Stimulated activated CD8-positive, alpha-beta memory T cell treated with anti-CD3 and anti-CD28 coated beads, Interleukin-15, amount 100 ng/mL, for 48 hours (primary cell): ENCODE measurements at regions not wholly inside any gene's neighbourhood (a gene's known extent, or its start where the extent isn't known, plus 50 kb on each side); places are given as distances from the start of the nearest gene placed in this dataset.

Source experiments
- DNase-seq, 2 donors: peaks; one replicate each; pipeline ENCODE4 v3.0.0-alpha.2; 2020; ENCODE audit warnings: low read depth in 2 of 2

DNA sequence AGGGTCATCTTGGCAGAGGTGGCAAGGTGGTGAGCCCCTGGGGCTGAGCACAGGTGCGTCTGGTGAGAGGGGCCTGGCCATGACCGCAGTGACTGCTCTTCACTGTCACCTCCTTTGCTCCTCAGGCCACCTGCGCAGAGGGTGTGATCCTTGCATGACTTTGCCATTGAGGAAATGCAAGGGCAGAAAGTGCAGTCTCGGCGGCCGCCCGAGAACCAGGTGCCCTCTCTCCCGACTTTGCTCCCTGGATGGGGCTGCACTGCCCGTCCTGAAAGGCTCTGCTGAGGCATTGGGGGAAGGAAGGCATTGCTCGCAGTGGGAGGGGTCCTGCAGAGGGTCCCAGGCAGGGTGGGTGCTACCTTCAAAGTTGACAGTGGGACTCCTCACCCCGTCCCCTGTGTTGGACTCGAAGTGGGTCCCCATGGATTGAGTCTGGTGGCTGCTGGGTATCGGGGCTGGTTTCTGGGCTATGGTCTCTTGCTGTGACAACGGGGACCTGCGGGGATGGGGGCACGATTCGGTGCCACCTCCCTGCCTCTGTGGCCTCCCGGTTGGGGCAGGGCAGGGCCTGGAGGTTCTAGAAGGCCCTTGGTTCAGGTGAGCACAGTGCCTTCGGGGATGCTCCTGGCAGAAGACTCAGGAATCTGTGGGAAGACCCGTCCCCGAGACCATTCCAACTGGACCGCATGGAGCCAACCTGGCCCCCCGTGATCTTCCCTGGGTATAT, 1239.4 kb downstream of the BRD1 start:
- DNase-seq: no peak

DNA sequence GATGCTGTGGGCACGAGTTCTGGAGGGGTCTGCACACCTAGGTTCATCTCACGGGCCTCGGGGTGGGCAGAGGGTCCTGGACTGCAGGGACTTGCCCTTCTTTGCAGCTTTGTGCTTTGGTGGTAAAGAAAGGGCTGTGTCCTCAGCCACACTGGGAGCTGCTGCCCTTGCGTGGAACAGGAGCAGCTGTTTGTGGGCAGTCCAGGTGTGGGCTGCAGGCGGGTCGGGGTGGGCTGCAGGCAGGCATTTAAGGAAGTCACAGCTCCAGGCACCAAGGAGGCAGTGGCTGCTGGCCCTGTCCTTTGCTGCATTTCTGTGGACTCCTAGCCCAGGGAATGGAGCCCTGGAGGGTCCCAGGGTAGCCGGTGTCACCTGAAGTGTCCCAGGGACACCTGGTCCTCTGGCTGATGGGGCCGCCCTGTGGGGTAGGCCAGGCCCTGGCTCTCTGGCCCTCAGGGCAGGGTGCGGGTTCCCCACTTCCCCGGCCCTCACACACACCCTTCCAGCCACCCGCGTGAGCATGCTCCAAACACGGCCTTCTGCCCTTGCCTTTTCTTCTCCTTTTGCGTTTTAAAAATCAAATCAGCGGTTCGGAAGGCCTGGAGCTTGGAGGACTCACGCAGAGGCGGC, 1240.3 kb downstream of the BRD1 start:
- no peak for DNase-seq

DNA sequence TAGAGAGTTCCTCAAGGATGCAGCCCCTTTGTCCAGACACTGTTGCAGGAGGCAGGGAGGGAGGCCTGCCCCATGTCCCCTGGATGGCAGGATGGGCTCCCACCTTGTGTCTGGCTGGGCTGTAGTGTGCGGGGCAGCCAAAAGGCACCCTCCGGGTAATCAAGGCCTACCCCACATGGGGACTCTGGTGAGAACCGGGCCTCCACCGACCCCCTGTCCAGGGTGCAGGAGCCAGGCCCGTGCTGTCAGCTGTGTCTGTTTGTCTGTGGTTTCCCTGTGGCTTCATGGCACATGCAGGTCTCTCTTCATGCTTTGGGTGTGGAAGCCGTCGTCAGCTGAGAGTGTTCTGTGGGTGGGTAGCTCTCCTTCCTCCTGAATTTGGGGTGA, 1240.9 kb downstream of the BRD1 start:
- no peak for DNase-seq

DNA sequence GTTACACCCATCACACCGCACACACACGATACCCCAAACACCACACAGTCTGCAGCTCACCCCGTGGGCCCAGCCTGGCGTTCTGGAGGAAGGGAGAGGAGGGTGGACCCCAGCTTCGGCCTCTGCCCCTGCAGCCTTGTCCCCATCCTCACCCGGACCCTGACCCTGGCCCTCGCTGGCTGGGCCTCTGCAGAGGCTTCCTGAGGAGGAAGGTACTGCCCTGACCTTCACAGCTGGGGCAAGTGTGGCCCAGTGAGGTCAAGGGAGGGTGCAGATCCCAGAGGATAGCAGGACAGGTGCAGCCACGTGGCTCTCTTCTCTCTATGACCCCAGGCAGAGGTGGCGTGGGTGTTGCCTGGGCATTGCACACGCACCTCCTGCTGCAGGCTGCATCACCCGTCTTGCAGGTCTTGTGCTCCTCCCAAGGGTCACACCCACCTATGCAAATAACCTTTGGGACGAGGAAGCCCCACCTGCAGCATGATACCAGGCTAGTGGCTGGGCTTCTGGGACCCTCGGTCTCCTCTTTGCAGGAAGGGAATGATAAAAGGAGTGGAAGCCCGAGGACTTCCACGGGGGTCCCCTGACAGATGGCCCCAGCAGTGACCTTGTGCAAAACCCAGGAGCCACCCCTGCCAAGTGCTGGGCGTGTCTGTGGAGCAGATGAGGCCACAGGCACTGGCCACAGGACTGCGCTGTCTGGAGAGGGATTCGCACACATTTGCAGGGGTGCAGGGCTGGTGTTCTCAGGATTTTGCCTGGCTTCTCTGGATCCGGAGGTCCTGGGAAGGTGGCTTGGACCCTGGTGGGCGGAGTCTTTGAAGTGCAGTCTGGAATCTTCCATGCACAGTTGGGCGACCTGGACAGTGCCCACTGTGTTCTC, 1241.5 kb downstream of the BRD1 start:
- no peak for DNase-seq

DNA sequence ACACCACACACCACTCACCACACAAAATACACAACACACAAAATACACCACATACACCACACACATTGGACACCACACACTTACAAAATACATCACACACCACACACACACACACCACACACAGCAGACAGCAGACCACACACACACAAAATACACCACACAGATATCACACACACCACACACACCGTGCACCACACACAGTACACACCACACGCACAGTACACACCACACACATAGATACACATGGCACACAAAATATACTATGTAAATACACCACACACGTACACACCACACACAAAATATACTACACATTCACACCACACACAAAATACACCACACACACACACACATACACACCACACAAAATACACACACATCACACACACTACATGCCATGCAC, 1243.5 kb downstream of the BRD1 start:
- DNase-seq: no peak

DNA sequence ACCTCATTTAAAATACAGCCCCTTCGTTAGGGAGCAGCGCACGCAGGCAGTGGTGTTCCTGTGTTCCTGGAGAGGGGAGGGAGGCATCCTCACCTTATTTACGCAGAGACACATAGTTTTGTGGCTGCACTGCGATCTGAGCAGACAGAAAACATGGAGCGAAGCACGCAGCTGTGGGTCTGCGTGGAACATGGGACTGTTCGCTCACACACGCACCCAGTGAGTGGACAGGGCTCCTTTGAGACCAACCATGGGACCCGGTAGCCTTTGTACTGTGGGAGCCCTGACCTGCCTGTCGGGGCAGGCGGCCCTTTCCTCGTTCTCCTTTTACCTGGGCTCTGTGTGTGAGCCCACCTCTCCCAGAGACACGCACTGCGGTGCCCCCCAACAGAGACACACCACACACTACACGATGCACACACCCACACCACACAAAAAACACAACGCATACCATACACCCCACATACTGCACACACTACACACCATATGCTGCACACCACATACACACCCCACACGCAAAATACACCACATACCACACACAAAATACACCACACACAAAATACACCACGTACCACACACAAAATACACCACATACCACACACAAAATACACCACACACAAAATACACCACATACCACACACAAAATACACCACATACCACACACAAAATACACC, 1245.7 kb downstream of the BRD1 start:
- DNase-seq: no peak

DNA sequence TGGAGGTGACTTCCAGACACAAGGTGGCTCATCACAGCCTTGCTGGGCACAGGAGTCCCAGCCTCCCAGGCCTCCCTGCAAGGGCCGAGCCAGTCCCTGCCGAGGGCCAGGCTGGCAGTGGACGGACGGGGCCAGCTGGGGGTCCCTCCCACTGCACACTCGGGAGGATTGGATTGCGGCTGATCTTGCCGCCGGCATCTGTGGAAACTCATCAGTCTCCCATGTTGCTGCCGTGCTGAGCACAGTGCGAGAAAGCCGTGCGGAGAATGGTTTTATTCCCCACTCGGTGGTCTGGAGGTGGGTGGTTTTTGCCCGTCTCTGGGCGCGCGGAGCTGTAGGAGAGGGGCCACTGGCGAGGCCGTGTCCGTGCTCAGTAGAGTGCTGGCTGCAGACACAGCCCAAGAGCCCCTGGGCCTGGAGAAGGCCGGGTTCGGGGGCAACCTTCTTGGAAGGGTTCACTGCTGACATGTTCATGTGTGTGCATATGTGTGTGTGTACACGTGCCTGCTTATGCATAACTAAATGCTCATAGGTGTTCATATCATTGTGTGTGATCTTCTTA, 1246.4 kb downstream of the BRD1 start:
- DNase-seq: no peak

DNA sequence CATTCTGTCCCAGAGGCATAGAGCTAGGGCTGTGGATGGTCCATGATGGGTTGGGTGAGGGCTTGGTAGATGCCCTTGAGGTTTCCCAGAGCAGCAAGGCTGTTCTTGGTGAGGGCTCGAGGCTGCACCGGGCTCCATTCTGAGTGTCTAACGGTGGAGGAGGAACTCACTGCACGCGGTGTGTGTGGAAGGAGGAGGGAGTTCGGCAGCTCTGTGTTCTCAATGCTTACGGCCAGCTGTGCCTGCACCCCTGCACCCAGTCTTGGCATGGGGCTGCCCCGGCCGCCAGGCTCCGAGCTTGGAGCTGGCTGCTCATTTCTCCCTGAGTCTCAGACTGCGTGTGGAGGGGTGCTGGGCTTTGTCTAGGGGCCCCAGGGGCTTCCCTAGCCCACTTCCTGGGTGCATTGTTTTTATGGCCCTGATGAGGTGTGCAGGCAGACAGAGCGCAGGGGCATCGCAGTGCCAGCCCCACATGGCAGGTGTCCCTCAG, 1247.1 kb downstream of the BRD1 start:
- no peak for DNase-seq

DNA sequence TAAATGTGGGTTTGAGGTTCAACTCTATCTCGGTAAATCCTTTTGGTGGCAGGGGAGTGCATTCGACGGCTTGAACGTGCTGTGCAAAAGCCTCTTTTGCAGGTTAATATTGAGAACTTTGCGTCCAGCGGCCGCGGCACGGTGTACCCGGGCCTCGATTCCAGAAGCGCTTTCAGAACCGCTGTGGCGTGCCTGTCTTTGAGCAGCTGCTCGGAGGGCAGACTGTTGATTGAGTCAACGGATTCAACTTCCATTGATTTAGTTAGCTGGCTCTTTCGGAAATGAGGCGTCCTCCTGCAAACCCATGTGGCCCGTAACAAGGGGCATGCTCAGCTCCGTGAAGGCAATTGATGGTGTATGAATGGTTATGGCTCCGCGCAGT, 1247.8 kb downstream of the BRD1 start:
- DNase-seq: no peak

- DNase-seq: no peak
These were observed 1248.4 kb downstream of the BRD1 start for GRCh38 chr22:48579043-48579927.

- no peak for DNase-seq
These were observed 1249.3 kb downstream of the BRD1 start for GRCh38 chr22:48578138-48579042.

GRCh38 chr22:48577691-48578090, 1250.0 kb downstream of the BRD1 start:
- no peak for DNase-seq

DNA sequence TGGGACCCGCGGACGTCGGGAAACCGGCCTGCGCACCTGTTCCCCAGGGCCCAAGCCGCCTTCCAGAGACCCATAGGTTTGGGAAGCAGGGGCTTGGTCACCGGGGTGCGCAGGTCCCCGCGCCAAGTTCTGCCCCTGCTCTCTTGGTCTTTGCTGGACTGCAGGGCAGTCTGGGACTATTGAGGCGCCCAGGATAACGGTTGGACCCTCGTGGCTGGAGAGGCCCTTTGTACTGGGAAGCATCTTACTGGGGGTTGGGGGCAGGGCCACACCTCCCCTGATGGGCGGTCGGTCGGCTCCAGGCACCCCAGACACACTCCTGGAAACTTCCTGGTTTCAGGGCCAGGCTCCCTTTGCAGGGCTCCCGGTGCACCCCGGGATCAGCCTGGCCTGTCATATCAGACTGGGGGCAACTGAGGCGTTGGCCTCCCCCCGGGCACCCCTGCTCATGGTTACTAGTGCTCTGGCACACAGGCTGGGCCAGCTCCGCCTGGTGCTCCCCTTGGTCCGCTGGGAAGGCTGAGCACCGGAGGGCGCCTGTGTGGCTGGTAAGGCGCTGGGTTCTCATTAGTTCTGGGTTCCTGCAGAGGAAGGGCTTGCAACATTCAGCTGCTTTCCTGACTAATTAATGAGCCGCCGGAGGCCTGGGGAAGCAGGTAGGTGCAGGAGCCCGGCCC, 1250.5 kb downstream of the BRD1 start:
- DNase-seq: no peak

DNA sequence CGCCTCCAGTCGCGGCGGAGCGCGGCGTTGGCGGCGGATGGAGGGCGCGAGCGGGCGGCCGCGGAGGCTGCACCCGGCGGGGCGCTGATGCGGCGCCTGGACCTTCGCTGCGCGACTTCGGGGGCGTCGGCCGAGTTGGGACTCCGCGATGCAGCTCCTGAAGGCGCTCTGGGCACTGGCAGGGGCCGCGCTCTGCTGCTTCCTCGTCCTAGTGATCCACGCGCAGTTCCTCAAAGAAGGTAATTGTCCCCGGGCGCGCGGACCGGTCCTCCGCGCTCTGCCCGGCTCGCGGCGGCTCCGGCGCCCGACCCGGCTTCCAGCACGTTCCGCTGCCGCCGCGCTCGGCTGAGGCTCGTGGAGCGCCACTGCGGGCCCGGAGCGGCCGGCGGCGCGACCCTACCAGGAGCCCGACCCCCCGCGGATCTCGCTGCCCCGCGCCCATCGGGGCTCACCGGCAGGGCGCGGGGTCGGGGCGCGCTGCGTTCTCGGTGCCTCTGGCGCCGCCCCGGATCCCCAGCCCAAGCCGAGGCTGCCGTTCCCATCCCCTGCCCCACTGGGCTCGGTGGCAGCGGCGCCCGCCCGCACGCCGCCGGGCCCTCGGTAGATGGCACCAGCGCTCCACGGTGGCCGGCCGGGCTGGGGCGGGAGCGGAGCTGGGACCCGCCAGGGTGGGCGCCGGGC, 1251.2 kb downstream of the BRD1 start:
- no peak for DNase-seq

DNA sequence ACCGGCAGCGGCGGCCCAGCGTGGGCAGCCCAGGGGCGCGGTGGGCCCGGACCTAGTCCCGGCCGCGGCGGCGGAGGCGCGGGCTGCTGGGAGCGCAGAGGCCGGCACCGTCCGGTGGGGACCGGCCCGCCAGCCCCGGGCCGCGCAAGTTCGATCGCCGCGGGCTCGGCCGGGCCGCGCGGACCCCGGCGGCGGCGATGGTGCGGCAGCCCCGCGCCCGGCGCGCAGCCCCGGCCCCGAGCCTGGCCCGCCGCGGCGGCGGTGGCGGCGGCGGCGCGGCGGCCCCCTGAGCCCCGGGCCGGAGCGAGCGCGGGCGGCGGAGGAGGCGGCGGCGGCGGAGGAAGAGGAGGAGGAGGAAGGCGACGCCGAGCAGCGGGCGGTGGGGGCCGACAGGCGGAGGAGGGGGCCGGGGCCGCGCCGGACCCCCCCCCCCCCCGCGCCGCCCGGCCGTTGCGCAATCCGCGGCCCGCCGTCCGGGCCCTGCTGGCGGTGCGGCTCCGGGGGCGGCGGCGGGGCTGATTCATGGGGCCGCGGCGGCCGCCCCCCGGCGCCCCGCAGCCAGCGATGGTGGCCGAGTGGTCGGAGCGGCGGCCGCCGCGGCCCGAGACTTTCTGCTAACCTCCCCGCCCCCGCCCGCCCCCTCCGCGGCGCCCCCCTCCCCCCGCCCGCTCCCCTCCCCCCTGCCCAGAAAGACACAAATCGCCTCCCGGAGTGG, 1251.9 kb downstream of the BRD1 start:
- DNase-seq: no peak

DNA sequence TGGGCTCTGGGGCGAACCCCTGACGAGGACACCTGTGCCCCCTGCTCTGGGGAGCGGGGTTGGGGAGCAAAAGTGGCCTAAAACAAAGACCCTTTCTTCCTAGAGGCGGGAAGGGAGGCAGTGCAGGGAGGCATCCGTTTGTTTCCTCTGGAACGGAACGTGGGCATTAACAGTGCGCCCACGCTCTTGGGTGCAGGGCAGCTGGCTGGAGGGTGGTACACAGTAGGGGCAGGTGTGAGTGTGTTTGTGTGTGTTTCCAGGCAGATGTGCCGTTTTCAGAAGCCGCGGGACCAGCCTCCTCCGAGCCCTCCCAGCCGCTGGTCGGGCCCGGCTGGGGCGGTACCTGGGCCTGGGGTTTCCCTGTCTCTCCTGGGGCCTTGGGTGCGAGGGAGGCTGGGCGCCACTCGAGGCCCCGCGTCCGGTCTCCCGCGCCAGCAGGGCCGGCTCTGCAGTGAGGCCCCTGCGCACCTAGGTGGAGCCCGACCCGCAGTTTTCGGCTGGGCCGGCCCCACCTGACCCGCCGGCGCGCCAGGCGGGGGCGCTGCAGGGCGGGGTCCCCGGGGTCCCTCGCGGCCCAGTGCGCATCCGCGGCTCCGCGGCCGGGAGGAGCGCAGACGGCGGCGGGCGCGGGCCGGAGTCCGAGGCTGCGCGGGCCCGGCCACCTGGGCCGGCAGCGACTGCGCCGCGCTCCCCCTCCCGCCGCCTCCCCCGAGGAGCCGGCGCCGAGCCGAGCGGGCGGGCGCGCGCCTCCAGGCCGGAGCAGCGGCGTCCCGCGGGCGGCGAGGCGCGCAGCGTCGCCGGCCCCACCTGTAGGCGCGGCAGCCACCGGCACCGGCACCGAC, 1252.7 kb downstream of the BRD1 start:
- DNase-seq: peak; percentile 27

DNA sequence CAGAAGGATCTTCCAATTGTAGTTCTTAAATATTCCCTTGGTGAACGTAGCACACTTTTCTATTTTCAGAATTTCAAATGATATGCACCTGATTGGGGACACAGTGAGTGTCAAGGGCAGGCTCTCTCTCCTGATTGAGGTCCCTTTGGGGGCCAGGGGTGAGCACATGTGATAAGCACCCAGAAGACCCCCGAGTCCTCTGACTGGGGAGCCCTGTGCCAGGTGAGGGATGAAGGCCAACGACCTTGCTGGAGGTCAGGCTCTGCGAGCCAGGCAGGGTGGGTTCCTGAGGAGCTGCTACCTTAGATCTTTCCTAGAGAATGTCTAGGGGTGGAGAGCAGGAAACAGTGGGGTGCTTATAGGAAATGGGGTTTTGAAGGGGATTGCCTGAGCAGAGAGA, 1253.9 kb downstream of the BRD1 start:
- no peak for DNase-seq
